HCEC 1CT (cell line): ENCODE measurements at regions not wholly inside any gene's neighbourhood (a gene's known extent, or its start where the extent isn't known, plus 50 kb on each side); places are given as distances from the start of the nearest gene placed in this dataset.

Source experiments
- DNase-seq: peaks from one replicate; pipeline ENCODE4 v3.0.0-alpha.2; 2017

- no peak for DNase-seq
Measured at GRCh38 chr14:101511199-101511598, 50.1 kb upstream of the DIO3 start.
